Parathyroid adenoma (tissue), 2 donors: ENCODE measurements at regions not wholly inside any gene's neighbourhood (a gene's known extent, or its start where the extent isn't known, plus 50 kb on each side); places are given as distances from the start of the nearest gene placed in this dataset.

Experiments used
- H2AFZ ChIP-seq: fragments of 300-600 bp; sonication (generic); one replicate; pipeline ENCODE4 v1.7.0; 2017; ENCODE audit warnings: antibody characterized with exemption, mild to moderate bottlenecking
- H3K27ac ChIP-seq: fragments of 300-600 bp; sonication (generic); one replicate; pipeline ENCODE4 v1.7.0; 2017
- H3K27me3 ChIP-seq: fragments of 300-600 bp; sonication (generic); one replicate; pipeline ENCODE4 v1.7.0; 2017; ENCODE audit warnings: low read length; ENCODE audit not compliant: control insufficient read depth, insufficient read depth
- H3K36me3 ChIP-seq: fragments of 300-600 bp; sonication (generic); one replicate; pipeline ENCODE4 v1.7.0; 2017; ENCODE audit warnings: low read length; ENCODE audit not compliant: control insufficient read depth, insufficient read depth
- H3K4me1 ChIP-seq: fragments of 300-600 bp; sonication (generic); one replicate; pipeline ENCODE4 v1.7.0; 2017; ENCODE audit warnings: control low read depth
- H3K4me2 ChIP-seq: fragments of 300-600 bp; sonication (generic); one replicate; pipeline ENCODE4 v1.7.0; 2017; ENCODE audit warnings: low read length
- H3K4me3 ChIP-seq: fragments of 300-600 bp; sonication (generic); one replicate; pipeline ENCODE4 v1.7.0; 2017; ENCODE audit warnings: low read depth, low read length
- H3K79me2 ChIP-seq: fragments of 300-600 bp; sonication (generic); one replicate; pipeline ENCODE4 v1.7.0; 2017; ENCODE audit warnings: control low read depth
- H3K9ac ChIP-seq: fragments of 300-600 bp; sonication (generic); one replicate; pipeline ENCODE4 v1.7.0; 2017; ENCODE audit warnings: mild to moderate bottlenecking
- H3K9me3 ChIP-seq: fragments of 300-600 bp; sonication (generic); one replicate; pipeline ENCODE4 v1.7.0; 2017; ENCODE audit warnings: low read length; ENCODE audit not compliant: control insufficient read depth
- TF ChIP-seq, protein P1 (sequence below): fragments of 300-600 bp; sonication (generic); IDR thresholded peaks from one replicate; pipeline ENCODE4 v1.7.0; 2017; ENCODE audit warnings: antibody characterized with exemption, mild to moderate bottlenecking
- donor health status: primary hyperparathyroidism.

- TF ChIP-seq, protein P1, sequence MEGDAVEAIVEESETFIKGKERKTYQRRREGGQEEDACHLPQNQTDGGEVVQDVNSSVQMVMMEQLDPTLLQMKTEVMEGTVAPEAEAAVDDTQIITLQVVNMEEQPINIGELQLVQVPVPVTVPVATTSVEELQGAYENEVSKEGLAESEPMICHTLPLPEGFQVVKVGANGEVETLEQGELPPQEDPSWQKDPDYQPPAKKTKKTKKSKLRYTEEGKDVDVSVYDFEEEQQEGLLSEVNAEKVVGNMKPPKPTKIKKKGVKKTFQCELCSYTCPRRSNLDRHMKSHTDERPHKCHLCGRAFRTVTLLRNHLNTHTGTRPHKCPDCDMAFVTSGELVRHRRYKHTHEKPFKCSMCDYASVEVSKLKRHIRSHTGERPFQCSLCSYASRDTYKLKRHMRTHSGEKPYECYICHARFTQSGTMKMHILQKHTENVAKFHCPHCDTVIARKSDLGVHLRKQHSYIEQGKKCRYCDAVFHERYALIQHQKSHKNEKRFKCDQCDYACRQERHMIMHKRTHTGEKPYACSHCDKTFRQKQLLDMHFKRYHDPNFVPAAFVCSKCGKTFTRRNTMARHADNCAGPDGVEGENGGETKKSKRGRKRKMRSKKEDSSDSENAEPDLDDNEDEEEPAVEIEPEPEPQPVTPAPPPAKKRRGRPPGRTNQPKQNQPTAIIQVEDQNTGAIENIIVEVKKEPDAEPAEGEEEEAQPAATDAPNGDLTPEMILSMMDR = no peak
- H3K4me3 ChIP-seq = no peak overlapping the region
- no peaks in the 10 kb centered on the region for H3K27me3 ChIP-seq
These were observed 152.5 kb upstream of the PTCH1 start for GRCh38 chr9:95669253-95669652.

GRCh38 chr9:95667789-95668188, 151.0 kb upstream of the PTCH1 start:
- TF ChIP-seq, protein P1 = no peak
- Histone ChIP-seq H3K79me2 (no peaks in the 10 kb centered on the region), H3K9me3 (no peaks in the 10 kb centered on the region), H3K36me3 (no peaks in the 10 kb centered on the region), H3K27me3 (no peaks in the 10 kb centered on the region), H3K4me1 (peaks cover 6% of the 10 kb centered on the region), H3K9ac (no peak overlapping the region), H3K4me3 (no peak overlapping the region), H3K4me2 (peak overlapping the region; percentile 31), H3K27ac (no peak overlapping the region), H2AFZ (peak overlapping the region; percentile 17)

More at GRCh38 chr9:95669253-95669652, 152.5 kb upstream of the PTCH1 start:
- Histone ChIP-seq H3K79me2 (no peaks in the 10 kb centered on the region), H3K9me3 (no peaks in the 10 kb centered on the region), H3K4me2 (no peak overlapping the region), H2AFZ (no peak overlapping the region), H3K27ac (no peak overlapping the region), H3K36me3 (no peaks in the 10 kb centered on the region), H3K9ac (no peak overlapping the region), H3K4me1 (peaks cover 6% of the 10 kb centered on the region)

- H3K9ac ChIP-seq = no peak overlapping the region
- no peak overlapping the region for H3K4me2 ChIP-seq
- no peak overlapping the region for H3K27ac ChIP-seq
- H2AFZ ChIP-seq = no peak overlapping the region
- peaks cover 6% of the 10 kb centered on the region for H3K4me1 ChIP-seq
- TF ChIP-seq, protein P1 = no peak
- no peaks in the 10 kb centered on the region for H3K36me3 ChIP-seq
- no peaks in the 10 kb centered on the region for H3K79me2 ChIP-seq
- no peaks in the 10 kb centered on the region for H3K27me3 ChIP-seq
- H3K4me3 ChIP-seq = no peak overlapping the region
- H3K9me3 ChIP-seq = no peaks in the 10 kb centered on the region
These were observed 150.0 kb upstream of the PTCH1 start for GRCh38 chr9:95666785-95667155.

DNA sequence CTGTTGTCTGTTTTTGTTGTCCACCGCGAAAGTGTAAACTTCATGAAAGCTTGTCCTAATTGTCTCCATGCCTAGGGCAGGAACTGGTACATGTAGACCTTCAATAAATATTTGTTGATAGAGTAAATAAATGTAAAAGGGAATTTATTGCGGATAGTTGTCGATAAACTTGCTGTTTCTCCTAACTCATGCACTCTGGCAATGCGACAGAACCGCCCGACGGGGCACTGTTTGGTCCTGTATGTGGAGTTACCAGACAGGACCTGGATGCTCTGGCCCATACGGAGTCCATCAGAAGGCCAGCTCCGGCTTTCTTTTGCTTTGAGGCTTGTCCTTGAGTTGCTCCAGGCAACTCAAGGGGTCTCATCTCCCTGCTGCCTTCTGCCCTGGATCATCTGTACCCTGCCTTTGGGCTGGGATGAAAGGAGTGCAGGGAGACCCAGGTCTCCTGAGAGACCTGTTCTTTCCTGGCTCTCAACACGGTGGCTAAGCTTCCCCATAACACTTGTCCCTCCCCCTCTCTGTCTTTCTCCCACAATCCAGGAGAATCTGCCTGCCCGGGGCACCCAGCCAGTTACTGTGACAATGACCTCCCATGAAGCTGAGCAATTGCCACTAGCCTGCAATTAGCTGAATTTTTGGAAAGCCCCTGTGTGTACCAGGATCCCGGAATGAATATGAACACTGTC, 149.5 kb upstream of the PTCH1 start:
- H2AFZ ChIP-seq = no peak overlapping the region
- no peak overlapping the region for H3K9ac ChIP-seq
- H3K9me3 ChIP-seq = no peaks in the 10 kb centered on the region
- H3K79me2 ChIP-seq = no peaks in the 10 kb centered on the region
- TF ChIP-seq, protein P1 = no peak
- no peak overlapping the region for H3K4me2 ChIP-seq
- peaks cover 6% of the 10 kb centered on the region for H3K4me1 ChIP-seq
- no peak overlapping the region for H3K4me3 ChIP-seq
- H3K27ac ChIP-seq = no peak overlapping the region
- no peaks in the 10 kb centered on the region for H3K36me3 ChIP-seq
- H3K27me3 ChIP-seq = no peaks in the 10 kb centered on the region

DNA sequence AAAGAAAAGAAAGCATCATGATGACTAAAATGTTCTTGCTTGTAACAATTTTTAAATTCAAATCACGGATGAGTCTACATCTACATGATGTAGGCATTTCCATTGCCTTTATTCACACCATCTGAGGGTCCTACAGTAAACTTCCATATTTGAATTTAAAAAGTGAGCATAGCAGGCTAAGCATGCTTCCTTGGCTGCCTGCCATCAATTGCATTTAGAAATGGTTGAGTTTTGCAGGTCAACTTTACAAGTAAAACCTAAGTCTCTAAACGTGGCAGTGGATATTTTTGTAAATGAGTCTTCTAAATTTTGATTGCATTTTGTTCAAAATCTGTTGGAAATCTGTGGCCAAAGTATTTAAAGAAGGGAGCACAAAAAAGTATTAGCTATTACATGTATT, 136.5 kb upstream of the PTCH1 start:
- Histone ChIP-seq H3K79me2 (no peaks in the 10 kb centered on the region), H3K4me3 (no peak overlapping the region), H3K27ac (no peak overlapping the region), H2AFZ (no peak overlapping the region), H3K4me1 (no peaks in the 10 kb centered on the region), H3K9ac (no peak overlapping the region), H3K36me3 (no peaks in the 10 kb centered on the region), H3K9me3 (no peaks in the 10 kb centered on the region), H3K27me3 (no peaks in the 10 kb centered on the region), H3K4me2 (no peak overlapping the region)
- TF ChIP-seq, protein P1 = no peak
